BJ (cell line): ENCODE measurements at regions not wholly inside any gene's neighbourhood (a gene's known extent, or its start where the extent isn't known, plus 50 kb on each side); places are given as distances from the start of the nearest gene placed in this dataset.

Experiments
- CTCF ChIA-PET: fragments of 350-600 bp; formaldehyde crosslinking; extraction: SDS; loops from one replicate; lab custom pipeline; 2021; ENCODE audit warnings: antibody characterized with exemption, inconsistent platforms; lab: Yijun Ruan, JAX
- POLR2A ChIA-PET: fragments of 300-600 bp; sonication (Branson Sonifier 250); formaldehyde crosslinking; extraction: SDS; loops from one replicate; lab custom pipeline; 2021; ENCODE audit warnings: antibody characterized with exemption; lab: Charles Lee
- DNase-seq: peaks from one replicate; pipeline ENCODE4 v3.0.0-alpha.2; 2011; ENCODE audit warnings: low read depth
- H3K27me3 ChIP-seq: 2 replicates; pipeline ENCODE4 v1.6.0; 2011; ENCODE audit warnings: low read length; ENCODE audit not compliant: control insufficient read depth, insufficient read depth
- H3K36me3 ChIP-seq: 2 replicates; pipeline ENCODE4 v1.5.1; 2011; ENCODE audit warnings: low read length; ENCODE audit not compliant: control insufficient read depth, insufficient read depth
- H3K4me3 ChIP-seq: 2 replicates; pipeline ENCODE4 v1.5.1; 2011; ENCODE audit warnings: low read depth, mild to moderate bottlenecking, control low read depth, low read length
- CTCF ChIP-seq: IDR thresholded peaks from 2 replicates; pipeline ENCODE4 v1.5.1; 2011; ENCODE audit warnings: low read depth, mild to moderate bottlenecking, control low read depth, inconsistent platforms, low read length, moderate library complexity; ENCODE audit not compliant: insufficient read depth

DNA sequence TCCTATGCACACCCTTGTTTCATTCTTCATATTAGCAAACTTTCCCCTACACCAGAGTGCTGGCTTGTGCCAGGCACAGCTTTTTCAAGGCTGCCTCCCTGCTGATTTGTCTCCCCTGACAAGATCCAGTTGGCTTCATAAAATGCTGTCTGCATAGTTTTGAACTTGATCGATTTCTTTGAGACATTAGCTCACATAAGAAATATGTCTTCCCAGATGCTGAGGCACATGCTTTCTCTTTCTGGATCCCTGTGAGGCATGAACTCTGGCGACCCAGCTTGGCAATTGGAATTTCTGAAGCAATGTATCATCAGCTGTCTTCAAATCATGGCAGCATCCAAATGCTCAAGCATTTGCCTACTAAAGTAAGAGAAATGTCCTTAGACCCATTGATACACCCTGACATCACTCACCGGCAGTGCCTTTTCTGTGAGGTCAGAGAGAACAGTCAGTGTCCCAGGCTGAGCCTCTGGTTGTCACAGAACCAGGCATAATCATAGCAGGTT is 616.4 kb upstream of the GHITM start:
- H3K4me3 ChIP-seq = no peak overlapping the region
- ChIA-PET POLR2A (interaction anchor here (0.7 kb wide), 1 partner anchor 89 kb away, joined by 3 read pairs; no protein-coding TSS in a partner anchor), CTCF (interaction anchor here (0.9 kb wide), 1 partner anchor 348 kb away, joined by 3 read pairs; no protein-coding TSS in a partner anchor)
- no peaks in the 10 kb centered on the region for H3K36me3 ChIP-seq
- no peaks in the 10 kb centered on the region for H3K27me3 ChIP-seq
- DNase-seq = peak; percentile 94
- no peak for TF ChIP-seq CTCF

GRCh38 chr10:83527934-83528333 is 611.4 kb upstream of the GHITM start:
- DNase-seq = no peak
- H3K36me3 ChIP-seq = no peaks in the 10 kb centered on the region
- CTCF ChIA-PET = no interaction called here
- POLR2A ChIA-PET = no interaction called here
- no peak for TF ChIP-seq CTCF
- no peaks in the 10 kb centered on the region for H3K27me3 ChIP-seq
- H3K4me3 ChIP-seq = no peak overlapping the region

DNA sequence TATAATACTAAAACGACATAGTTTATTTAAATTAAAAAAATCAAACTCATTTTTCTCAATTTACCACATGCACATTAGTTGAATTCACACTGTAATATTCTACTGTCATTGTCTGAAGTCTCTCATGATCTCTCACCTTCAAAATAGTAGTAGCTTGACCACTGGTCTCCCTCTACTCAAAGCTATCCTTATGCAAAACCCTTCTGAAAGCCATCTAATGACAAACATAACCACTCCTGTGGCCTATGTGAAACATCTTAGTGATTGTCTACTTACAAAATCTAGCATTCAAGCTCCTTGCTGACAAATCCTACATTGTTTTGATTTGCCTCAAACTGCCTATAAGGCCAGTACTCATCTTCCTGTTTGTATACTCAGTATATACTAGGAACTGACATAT is 606.0 kb upstream of the GHITM start:
- Histone ChIP-seq H3K4me3 (no peak overlapping the region), H3K27me3 (no peaks in the 10 kb centered on the region), H3K36me3 (no peaks in the 10 kb centered on the region)
- DNase-seq = no peak
- POLR2A ChIA-PET = no interaction called here
- TF ChIP-seq CTCF = no peak
- CTCF ChIA-PET = no interaction called here

DNA sequence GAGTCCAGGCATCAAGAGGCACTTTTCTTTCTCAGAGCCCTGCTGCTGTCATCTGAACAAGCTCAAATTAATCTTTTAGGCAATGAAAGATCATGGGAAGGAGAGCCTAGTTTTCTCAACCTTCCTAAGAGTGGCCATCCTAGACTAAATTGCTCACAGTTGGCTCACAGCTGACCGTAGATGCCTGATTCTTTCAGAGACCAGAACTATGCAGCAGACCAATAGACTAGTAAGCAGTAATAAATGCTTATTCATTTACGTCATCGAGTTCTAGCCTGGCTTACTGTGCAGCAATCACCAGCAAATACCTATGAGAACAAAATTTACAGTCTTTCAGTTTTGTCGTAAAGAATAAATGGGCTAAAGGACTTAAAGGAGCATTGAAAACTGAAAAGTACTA is 602.9 kb upstream of the GHITM start:
- TF ChIP-seq CTCF = no peak
- CTCF ChIA-PET = interaction anchor here (1.1 kb wide), 1 partner anchor 9 kb away, joined by 3 read pairs; no protein-coding TSS in a partner anchor
- POLR2A ChIA-PET = no interaction called here
- H3K27me3 ChIP-seq = no peaks in the 10 kb centered on the region
- peak; percentile 65 for DNase-seq
- H3K4me3 ChIP-seq = no peak overlapping the region
- no peaks in the 10 kb centered on the region for H3K36me3 ChIP-seq

GRCh38 chr10:83538047-83538446 is 601.3 kb upstream of the GHITM start:
- Histone ChIP-seq H3K27me3 (no peaks in the 10 kb centered on the region), H3K36me3 (no peaks in the 10 kb centered on the region), H3K4me3 (no peak overlapping the region)
- POLR2A ChIA-PET = no interaction called here
- no peak for DNase-seq
- CTCF ChIA-PET = no interaction called here
- TF ChIP-seq CTCF = no peak
